Non-pigmented ciliary epithelial cell (primary cell): ENCODE measurements at regions not wholly inside any gene's neighbourhood (a gene's known extent, or its start where the extent isn't known, plus 50 kb on each side); places are given as distances from the start of the nearest gene placed in this dataset.
"Not testable (repeated sequence)": the region's sequence is repeated elsewhere in the genome, so short reads cannot be mapped to it uniquely, and the experiment has no call there.

ENCODE experiments used
- DNase-seq: peaks from one replicate; pipeline ENCODE4 v3.0.0-alpha.2; 2010; ENCODE audit warnings: low read depth

GRCh38 chr20:22951966-22952365, 83.1 kb upstream of the SSTR4 start:
- no peak for DNase-seq

GRCh38 chr20:22954661-22955060, 80.5 kb upstream of the SSTR4 start:
- no peak for DNase-seq

- no peak for DNase-seq
Observed at GRCh38 chr20:22958390-22958789, 76.7 kb upstream of the SSTR4 start.

- DNase-seq: peak; percentile 1
Observed at GRCh38 chr20:22962567-22963439, 72.3 kb upstream of the SSTR4 start.

- DNase-seq: no peak
Observed at GRCh38 chr20:22963581-22963980, 71.5 kb upstream of the SSTR4 start.

- DNase-seq: no peak
Observed at GRCh38 chr20:22966787-22967464, 68.2 kb upstream of the SSTR4 start.

DNA sequence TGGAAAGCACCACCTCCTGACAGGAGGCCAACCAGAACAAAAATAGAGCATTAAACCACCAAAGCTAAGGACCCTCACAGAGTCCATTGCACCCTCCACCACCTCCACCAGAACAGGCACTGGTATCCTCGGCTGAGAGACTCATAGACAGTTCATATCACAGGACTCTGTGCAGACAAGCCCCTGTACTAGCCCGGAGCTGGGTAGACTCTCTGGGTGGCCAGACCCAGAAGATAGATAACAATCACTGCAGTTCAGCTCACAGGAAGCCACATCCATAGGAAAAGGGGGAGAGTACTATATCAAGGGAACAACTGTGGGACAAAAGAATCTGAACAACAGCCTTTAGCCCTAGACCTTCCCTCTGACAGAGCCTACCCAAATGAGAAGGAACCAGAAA, 67.4 kb upstream of the SSTR4 start:
- DNase-seq: not testable (repeated sequence)

- DNase-seq: not testable (repeated sequence)
Observed at GRCh38 chr20:22969031-22969430, 66.1 kb upstream of the SSTR4 start.

DNA sequence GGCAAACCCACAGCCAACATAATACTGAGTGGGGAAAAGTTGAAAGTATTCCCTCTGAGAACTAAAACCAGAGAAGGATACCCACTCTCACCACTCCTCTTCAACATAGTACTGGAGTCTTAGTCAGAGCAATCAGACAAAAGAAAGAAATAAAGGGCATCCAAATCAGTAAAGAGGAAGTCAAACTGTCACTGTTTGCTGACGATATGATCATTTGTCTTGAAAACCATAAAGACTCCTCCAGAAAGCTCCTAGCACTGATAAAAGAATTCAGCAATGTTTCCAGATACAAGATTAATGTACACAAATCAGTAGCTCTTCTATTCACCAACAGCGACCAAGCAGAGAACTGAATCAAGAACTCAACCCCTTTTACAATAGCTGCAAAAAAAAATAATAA, 64.0 kb upstream of the SSTR4 start:
- not testable (repeated sequence) for DNase-seq

DNA sequence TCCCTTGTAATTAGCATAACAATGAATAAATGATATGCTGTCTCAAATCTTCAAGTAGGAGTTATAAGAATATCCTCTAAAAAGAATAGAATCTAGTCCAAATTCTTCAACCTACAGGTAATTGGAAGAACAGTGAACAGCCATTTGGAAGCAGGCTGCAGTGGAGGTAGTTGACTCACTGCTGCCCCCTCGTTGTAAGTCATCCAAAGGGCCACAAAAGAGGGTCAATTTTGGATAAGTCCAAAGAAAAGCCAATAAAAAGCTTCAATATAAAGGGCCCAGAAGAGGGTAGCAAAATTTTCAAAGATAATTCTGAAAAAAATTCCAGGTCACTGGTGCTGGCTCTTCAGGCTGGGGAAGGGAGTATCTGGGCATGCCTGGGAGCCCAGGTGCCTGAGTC, 60.8 kb upstream of the SSTR4 start:
- DNase-seq: peak; percentile 2

- no peak for DNase-seq
Observed at GRCh38 chr20:22977047-22977785, 57.9 kb upstream of the SSTR4 start.

DNA sequence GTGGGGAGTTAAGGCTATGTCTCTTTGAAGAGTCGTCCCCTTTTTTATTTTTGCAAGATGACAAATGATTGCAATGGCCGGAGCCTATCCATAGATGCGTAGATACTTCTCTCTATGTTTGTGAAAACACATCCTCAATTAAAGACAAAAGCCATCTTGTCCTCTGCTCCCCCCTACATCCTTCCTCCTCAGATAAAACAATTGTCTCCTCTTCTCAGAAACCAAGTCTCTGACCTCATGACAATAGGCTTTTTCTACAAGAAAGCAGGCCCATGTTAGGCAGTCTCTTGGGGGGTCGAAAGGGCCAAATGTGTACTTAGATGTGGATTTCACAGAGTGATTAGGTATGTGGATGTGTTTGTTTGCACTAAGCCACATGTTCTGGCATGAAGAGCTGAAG, 51.1 kb upstream of the SSTR4 start:
- no peak for DNase-seq

GRCh38 chr20:22984606-22985005, 50.5 kb upstream of the SSTR4 start:
- no peak for DNase-seq

DNA sequence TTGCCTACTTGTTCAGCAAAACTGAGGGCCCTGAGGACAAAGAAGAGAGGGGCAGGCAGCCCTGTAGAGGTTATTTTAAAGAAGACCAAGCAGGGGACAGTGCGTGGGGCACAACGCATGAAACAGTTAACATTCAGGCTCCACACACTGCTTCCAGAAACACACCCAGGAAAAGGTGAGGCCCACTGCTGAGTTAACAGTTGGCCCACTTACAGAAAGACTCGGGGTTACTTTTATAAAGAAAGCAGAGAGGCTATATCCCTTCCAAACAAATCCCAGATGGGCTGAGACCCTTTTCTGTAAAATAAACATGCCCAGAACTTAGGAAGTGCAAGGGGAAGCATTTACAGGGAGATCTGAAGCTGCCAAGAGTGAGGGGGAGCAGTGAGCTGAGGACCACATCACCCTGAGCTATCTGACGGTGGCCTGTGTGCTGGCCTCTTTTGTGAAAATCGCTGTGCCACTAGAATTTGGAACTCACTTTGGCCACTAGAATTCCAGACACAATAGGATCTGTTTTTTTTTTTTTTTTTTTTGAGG, 49.8 kb upstream of the SSTR4 start:
- DNase-seq: no peak
